ENCODE measurements at regions not wholly inside any gene's neighbourhood (a gene's known extent, or its start where the extent isn't known, plus 50 kb on each side); places are given as distances from the start of the nearest gene placed in this dataset.

- peak overlapping the region in 1 of 2 donors; percentile 6 for H3K27ac ChIP-seq
Observed at GRCh38 chr3:124276133-124276532, 284.2 kb upstream of the ROPN1 start.

GRCh38 chr3:124276539-124277143 lies 284.7 kb upstream of the ROPN1 start:
- no peaks in the 10 kb centered on the region for H3K27me3 ChIP-seq
- TF ChIP-seq CTCF (IDR thresholded peaks at IDR 0.05) (no peak), EP300 (IDR thresholded peaks at IDR 0.05) (no peak), POLR2A (IDR thresholded peaks at IDR 0.05) (no peak)
- intact Hi-C loops (cut with DNase I), result no loop called here
- no peak overlapping the region for H3K4me3 ChIP-seq
- WGBS, 3 donors, result 84 to 90% (median 89%) methylated on average over 8 of the region's 8 CpGs
- no peaks in the 10 kb centered on the region for H3K36me3 ChIP-seq
- H3K9me3 ChIP-seq, result no peaks in the 10 kb centered on the region
- H3K4me1 ChIP-seq (ENCODE audit: insufficient read depth), result peaks cover 11% of the 10 kb centered on the region
- no peak for DNase-seq
- H3K27ac ChIP-seq, result peak overlapping the region in 1 of 2 donors; percentile 45

More at GRCh38 chr3:124276133-124276532, 284.2 kb upstream of the ROPN1 start:
- DNase-seq, result no peak
- Histone ChIP-seq H3K9me3 (no peaks in the 10 kb centered on the region), H3K4me1 (ENCODE audit: insufficient read depth) (peaks cover 11% of the 10 kb centered on the region), H3K27me3 (no peaks in the 10 kb centered on the region), H3K36me3 (no peaks in the 10 kb centered on the region), H3K4me3 (no peak overlapping the region)
- TF ChIP-seq EP300 (IDR thresholded peaks at IDR 0.05), result no peak
- TF ChIP-seq POLR2A (IDR thresholded peaks at IDR 0.05), result no peak
- no peak for TF ChIP-seq CTCF (IDR thresholded peaks at IDR 0.05)
- WGBS, 3 donors, result 75 to 91% (median 90%) methylated on average over 3 of the region's 3 CpGs
- intact Hi-C loops (cut with DNase I), result no loop called here

- intact Hi-C loops (cut with DNase I), result no loop called here
- Histone ChIP-seq H3K27me3 (no peaks in the 10 kb centered on the region), H3K4me3 (no peak overlapping the region), H3K27ac (peak overlapping the region in 1 of 2 donors; percentile 45), H3K36me3 (no peaks in the 10 kb centered on the region), H3K4me1 (ENCODE audit: insufficient read depth) (peaks cover 11% of the 10 kb centered on the region), H3K9me3 (no peaks in the 10 kb centered on the region)
- TF ChIP-seq EP300 (IDR thresholded peaks at IDR 0.05) (no peak), POLR2A (IDR thresholded peaks at IDR 0.05) (no peak), CTCF (IDR thresholded peaks at IDR 0.05) (no peak)
- peak in 4 of 5 donors; percentile 32 to 59 (median 41) for DNase-seq
- WGBS, 3 donors, result 12 to 17% (median 13%) methylated on average over 10 of the region's 10 CpGs
Observed at GRCh38 chr3:124277144-124277890, 285.4 kb upstream of the ROPN1 start.

GRCh38 chr3:124281453-124282316 lies 289.8 kb upstream of the ROPN1 start:
- H3K27ac ChIP-seq, result no peak overlapping the region
- intact Hi-C loops (cut with DNase I), result no loop called here
- H3K4me3 ChIP-seq, result no peak overlapping the region
- no peaks in the 10 kb centered on the region for H3K27me3 ChIP-seq
- H3K36me3 ChIP-seq, result no peaks in the 10 kb centered on the region
- WGBS, 3 donors, result 66 to 75% (median 69%) methylated on average over 6 of the region's 6 CpGs
- no peak for DNase-seq
- H3K9me3 ChIP-seq, result no peaks in the 10 kb centered on the region
- peaks cover 7% of the 10 kb centered on the region for H3K4me1 ChIP-seq (ENCODE audit: insufficient read depth)
- TF ChIP-seq CTCF (IDR thresholded peaks at IDR 0.05), result peak in 1 of 3 donors; percentile 19
- no peak for TF ChIP-seq POLR2A (IDR thresholded peaks at IDR 0.05)
